H1 (cell line): ENCODE measurements at regions not wholly inside any gene's neighbourhood (a gene's known extent, or its start where the extent isn't known, plus 50 kb on each side); places are given as distances from the start of the nearest gene placed in this dataset.

Source experiments
- CTCF ChIA-PET: fragments of 300-600 bp; sonication (Branson Sonifier 250); formaldehyde crosslinking; loops from one replicate; lab custom pipeline; 2021; ENCODE audit not compliant: partially characterized antibody; lab: Charles Lee
- POLR2A ChIA-PET: fragments of 300-600 bp; sonication (Branson Sonifier 250); formaldehyde crosslinking; loops from one replicate; lab custom pipeline; 2021; ENCODE audit warnings: inconsistent platforms; ENCODE audit not compliant: partially characterized antibody; lab: Charles Lee
- DNase-seq, 2 experiments: peaks; one replicate each; pipeline versions ENCODE4 v3.0.0 to v3.0.0-alpha.2; 2010 to 2022; ENCODE audit warnings: low spot score in 2 of 2, low read depth in 1 of 2, mixed read lengths in 1 of 2
- FAIRE-seq: peaks from 2 replicates; lab custom pipeline; 2011; peaks lifted over from hg19 to GRCh38; lab: Jason Lieb, UNC
- H2AFZ ChIP-seq: 2 replicates; pipeline ENCODE4 v1.8.1; 2012; ENCODE audit warnings: low read length, inconsistent platforms
- H2AK5ac ChIP-seq: 2 replicates; pipeline ENCODE4 v1.6.1; 2013; ENCODE audit warnings: low read depth, low read length
- H2BK120ac ChIP-seq: replicated peaks from 2 replicates; pipeline ENCODE3; 2013; ENCODE audit warnings: low read depth, low read length, inconsistent platforms
- H2BK12ac ChIP-seq: 2 replicates; pipeline ENCODE4 v1.6.1; 2013; ENCODE audit warnings: low read depth, low read length
- H2BK15ac ChIP-seq: 2 replicates; pipeline ENCODE4 v1.6.1; 2013; ENCODE audit warnings: low read length
- H2BK20ac ChIP-seq: 2 replicates; pipeline ENCODE4 v1.6.1; 2013; ENCODE audit warnings: low read length
- H2BK5ac ChIP-seq: 2 replicates; pipeline ENCODE4 v1.6.1; 2013; ENCODE audit warnings: low read depth, low read length
- H3K14ac ChIP-seq: 2 replicates; pipeline ENCODE4 v1.6.1; 2013; ENCODE audit warnings: inconsistent platforms; ENCODE audit not compliant: insufficient read length
- H3K18ac ChIP-seq: 2 replicates; pipeline ENCODE4 v1.6.1; 2013; ENCODE audit warnings: low read length; ENCODE audit errors: extremely low read depth
- H3K23ac ChIP-seq: 2 replicates; pipeline ENCODE4 v1.6.1; 2013; ENCODE audit warnings: inconsistent platforms; ENCODE audit not compliant: insufficient read length
- H3K23me2 ChIP-seq: 2 replicates; pipeline ENCODE4 v1.6.1; 2013; ENCODE audit warnings: low read depth, low read length
- H3K27ac ChIP-seq: 2 replicates; pipeline ENCODE4 v1.6.1; 2011; ENCODE audit warnings: low read depth, low read length, inconsistent platforms
- H3K27me3 ChIP-seq, 4 experiments: replicated peaks in 1 of 4; 1 replicate in 1 of 4; 2 replicates in 3 of 4; pipeline versions ENCODE4 v1.6.1 to v1.8.1; 2011 to 2013; ENCODE audit warnings: low read length in 3 of 4, mild to moderate bottlenecking in 3 of 4, inconsistent platforms in 2 of 4, mixed read lengths in 2 of 4, moderate library complexity in 1 of 4; ENCODE audit not compliant: control insufficient read depth in 3 of 4, insufficient read depth in 3 of 4; ENCODE audit errors: extremely low read depth in 1 of 4
- H3K36me3 ChIP-seq, 4 experiments: 2 replicates each; pipeline versions ENCODE4 v1.6.1 to v1.8.1; 2011 to 2013; ENCODE audit warnings: mild to moderate bottlenecking in 4 of 4, low read length in 3 of 4, moderate library complexity in 2 of 4, control low read depth in 1 of 4, inconsistent platforms in 1 of 4; ENCODE audit not compliant: insufficient read depth in 4 of 4, control insufficient read depth in 2 of 4
- H3K4ac ChIP-seq: replicated peaks from 2 replicates; pipeline ENCODE3; 2013; ENCODE audit warnings: low read length, low read depth, mixed read lengths, inconsistent platforms; ENCODE audit not compliant: insufficient read length
- H3K4me1 ChIP-seq, 4 experiments: replicated peaks in 1 of 4; 1 replicate in 1 of 4; 2 replicates in 3 of 4; pipeline versions ENCODE4 v1.6.1 to v1.8.1; 2011 to 2013; ENCODE audit warnings: low read length in 3 of 4, inconsistent platforms in 2 of 4, mixed read lengths in 1 of 4; ENCODE audit not compliant: insufficient read depth in 4 of 4, control insufficient read depth in 3 of 4
- H3K4me2 ChIP-seq, 2 experiments: 2 replicates each; pipeline versions ENCODE4 v1.6.1 to v1.8.1; 2011 to 2013; ENCODE audit warnings: low read depth in 2 of 2, low read length in 2 of 2, control low read depth in 1 of 2, inconsistent platforms in 1 of 2, mild to moderate bottlenecking in 1 of 2; ENCODE audit not compliant: insufficient read depth in 1 of 2
- H3K4me3 ChIP-seq, 4 experiments: fragments of 200-600, 300-600 bp in 1 of 4; sonication (generic), shearing (Covaris generic), sonication (Bioruptor Twin) in 1 of 4; 2 replicates each; pipeline versions ENCODE4 v1.5.1 to v1.8.1; 2011 to 2016; ENCODE audit warnings: low read length in 4 of 4, low read depth in 3 of 4, control low read depth in 2 of 4, inconsistent platforms in 2 of 4, mild to moderate bottlenecking in 2 of 4, mixed read lengths in 1 of 4, moderate library complexity in 1 of 4; ENCODE audit not compliant: insufficient read depth in 2 of 4; ENCODE audit errors: extremely low read depth in 1 of 4
- H3K56ac ChIP-seq: replicated peaks from 2 replicates; pipeline ENCODE3; 2013; ENCODE audit warnings: low read depth, mild to moderate bottlenecking, mixed read lengths, low read length, inconsistent platforms; ENCODE audit not compliant: insufficient read length
- H3K79me1 ChIP-seq: 2 replicates; pipeline ENCODE4 v1.6.1; 2013; ENCODE audit warnings: low read depth, low read length, control low read depth
- H3K79me2 ChIP-seq, 2 experiments: 2 replicates each; pipeline versions ENCODE4 v1.6.1 to v1.8.1; 2012 to 2013; ENCODE audit warnings: low read length in 2 of 2, mild to moderate bottlenecking in 2 of 2, inconsistent platforms in 1 of 2; ENCODE audit not compliant: insufficient read depth in 2 of 2, control insufficient read depth in 1 of 2
- H3K9ac ChIP-seq, 4 experiments: replicated peaks in 1 of 4; 1 replicate in 1 of 4; 2 replicates in 3 of 4; pipeline versions ENCODE4 v1.6.1 to v1.8.1; 2011 to 2013; ENCODE audit warnings: low read depth in 3 of 4, low read length in 3 of 4, control low read depth in 2 of 4, mild to moderate bottlenecking in 2 of 4, moderate library complexity in 2 of 4, inconsistent platforms in 1 of 4; ENCODE audit errors: extremely low read depth in 1 of 4
- H3K9me3 ChIP-seq, 2 experiments: 2 replicates each; pipeline versions ENCODE4 v1.6.1 to v1.8.1; 2012 to 2013; ENCODE audit warnings: mild to moderate bottlenecking in 2 of 2, moderate library complexity in 2 of 2, control low read depth in 1 of 2, inconsistent platforms in 1 of 2, low read depth in 1 of 2, low read length in 1 of 2, mixed read lengths in 1 of 2; ENCODE audit not compliant: insufficient read depth in 2 of 2
- H4K20me1 ChIP-seq, 2 experiments: replicated peaks in 1 of 2; 2 replicates each; pipeline versions ENCODE3 to v1.8.1; 2011 to 2013; ENCODE audit warnings: inconsistent platforms in 2 of 2, low read length in 2 of 2, mild to moderate bottlenecking in 1 of 2; ENCODE audit not compliant: insufficient read depth in 2 of 2, control insufficient read depth in 1 of 2
- H4K5ac ChIP-seq: 2 replicates; pipeline ENCODE4 v1.6.1; 2013; ENCODE audit warnings: low read length, low read depth, mixed read lengths, inconsistent platforms; ENCODE audit not compliant: insufficient read length
- H4K8ac ChIP-seq: 2 replicates; pipeline ENCODE4 v1.8.0; 2013; ENCODE audit warnings: mild to moderate bottlenecking, moderate library complexity, low read length, inconsistent platforms; ENCODE audit not compliant: insufficient read depth; ENCODE audit errors: extremely low read depth
- H4K91ac ChIP-seq: replicated peaks from 2 replicates; pipeline ENCODE3; 2013; ENCODE audit warnings: low read length, mixed read lengths, inconsistent platforms; ENCODE audit not compliant: insufficient read length
- BRCA1 ChIP-seq: IDR thresholded peaks from 2 replicates; pipeline ENCODE4 v1.6.1; 2012; ENCODE audit warnings: low read depth, low read length, improper control_type of control experiment
- CREB1 ChIP-seq: IDR thresholded peaks from 2 replicates; pipeline ENCODE4 v1.6.1; 2012; ENCODE audit warnings: inconsistent platforms
- CTBP2 ChIP-seq: IDR thresholded peaks from 2 replicates; pipeline ENCODE4 v1.7.0; 2011; ENCODE audit warnings: borderline replicate concordance, mild to moderate bottlenecking, moderate library complexity, mixed read lengths, low read length; ENCODE audit not compliant: insufficient read depth, insufficient read length
- EGR1 ChIP-seq: IDR thresholded peaks from 2 replicates; pipeline ENCODE4 v1.6.1; 2011; ENCODE audit warnings: low read depth, low read length, borderline replicate concordance
- GABPA ChIP-seq: IDR thresholded peaks from 2 replicates; pipeline ENCODE4 v1.6.1; 2011; ENCODE audit warnings: mild to moderate bottlenecking, low read length, moderate library complexity, borderline replicate concordance; ENCODE audit not compliant: insufficient read depth
- HDAC2 ChIP-seq, 2 experiments: fragments of 300-600 bp in 1 of 2; sonication (generic) in 1 of 2; IDR thresholded peaks; 2 replicates each; pipeline ENCODE4 v1.6.1; 2011 to 2012; ENCODE audit warnings: low read depth in 2 of 2, low read length in 2 of 2, mild to moderate bottlenecking in 2 of 2, moderate library complexity in 2 of 2, borderline replicate concordance in 1 of 2, inconsistent platforms in 1 of 2
- JUN ChIP-seq: IDR thresholded peaks from 2 replicates; pipeline ENCODE4 v1.6.1; 2011; ENCODE audit warnings: low read depth, mild to moderate bottlenecking, improper control_type of control experiment, low read length
- KDM4A ChIP-seq: IDR thresholded peaks from one replicate; pipeline ENCODE4 v1.7.1; 2012; ENCODE audit warnings: low read depth, mild to moderate bottlenecking, moderate library complexity, low read length, inconsistent platforms; ENCODE audit not compliant: severe bottlenecking
- POLR2AphosphoS5 ChIP-seq: IDR thresholded peaks from 2 replicates; pipeline ENCODE4 v1.6.1; 2011; ENCODE audit warnings: low read depth, low read length
- RBBP5 ChIP-seq: IDR thresholded peaks from 2 replicates; pipeline ENCODE4 v1.7.1; 2012; ENCODE audit warnings: low read depth, mild to moderate bottlenecking, inconsistent platforms, low read length, moderate library complexity, borderline replicate concordance
- SP4 ChIP-seq: IDR thresholded peaks from 2 replicates; pipeline ENCODE4 v1.6.1; 2012; ENCODE audit warnings: low read length, inconsistent platforms
- SUZ12 ChIP-seq: fragments of 200-600 bp; sonication (generic); IDR thresholded peaks from 2 replicates; pipeline ENCODE4 v1.6.1; 2012; ENCODE audit warnings: mild to moderate bottlenecking, inconsistent platforms, low read length, moderate library complexity, mixed read lengths
- TBP ChIP-seq: IDR thresholded peaks from 2 replicates; pipeline ENCODE4 v1.6.1; 2011; ENCODE audit warnings: low read depth, low read length, improper control_type of control experiment
- YY1 ChIP-seq: IDR thresholded peaks from 2 replicates; pipeline ENCODE4 v1.6.1; 2011; ENCODE audit warnings: low read depth, mild to moderate bottlenecking, low read length
- WGBS, 2 experiments: shearing (Covaris generic) in 1 of 2; methylation state at CpG; one replicate each; pipeline versions ENCODE4 v1.1.6 to v1.1.7; 2013 to 2015; ENCODE audit warnings: low lambda C conversion rate in 2 of 2, mixed read lengths in 2 of 2, inconsistent platforms in 1 of 2, low coverage in 1 of 2, missing lambda C conversion rate in 1 of 2; ENCODE audit not compliant: insufficient replicate concordance in 2 of 2, insufficient coverage in 1 of 2, insufficient read length in 1 of 2; ENCODE audit errors: extremely low coverage in 1 of 2, missing lambda C conversion rate in 1 of 2; 5-methylcytosine and 5-hydroxymethylcytosine counted together

GRCh38 chr19:28443361-28443760 is 769.6 kb downstream of the UQCRFS1 start:
- WGBS, 2 experiments = 80% methylated on average over 9 of the region's 9 CpGs; no CpG with 5 or more reads in 1 of the 2 experiments
- Histone ChIP-seq H3K4ac (no peak overlapping the region), H3K23ac (no peak overlapping the region), H2BK12ac (peak overlapping the region; percentile 69; the same call in 1 of the 2 replicates), H3K18ac (no peak overlapping the region), H3K4me2 (no peak overlapping the region), H3K9ac (no peak overlapping the region), H3K56ac (no peak overlapping the region), H3K9me3 (no peaks in the 10 kb centered on the region), H3K36me3 (no peaks in the 10 kb centered on the region), H3K79me1 (no peaks in the 10 kb centered on the region), H2BK120ac (peak overlapping the region; percentile 24), H2AK5ac (peak overlapping the region; percentile 11; the same call in 1 of the 2 replicates), H3K27ac (no peak overlapping the region), H3K4me1 (peaks cover 3 to 17% (median 8%) of the 10 kb centered on the region in 4 experiments; a peak in 5 of 7 replicates), H3K79me2 (no peaks in the 10 kb centered on the region), H3K23me2 (no peaks in the 10 kb centered on the region), H3K4me3 (no peak overlapping the region), H3K27me3 (no peaks in the 10 kb centered on the region), H3K14ac (no peak overlapping the region), H4K5ac (no peak overlapping the region), H4K20me1 (no peaks in the 10 kb centered on the region), H2BK15ac (peak overlapping the region; percentile 98; the same call in 1 of the 2 replicates), H2BK5ac (0 out of 2 replicates have a peak overlapping the region, but pooled peaks have one; percentile 1), H4K8ac (no peak overlapping the region), H2BK20ac (0 out of 2 replicates have a peak overlapping the region, but pooled peaks have one; percentile 22), H2AFZ (no peak overlapping the region), H4K91ac (peak overlapping the region; percentile 72)
- FAIRE-seq = no peak
- POLR2A ChIA-PET = interaction anchor here (1.0 to 1.6 kb wide), 2 partner anchors 17 to 19 kb away, joined by 3 to 5 read pairs; no protein-coding TSS in a partner anchor
- no peak for DNase-seq
- CTCF ChIA-PET = no interaction called here
- TF ChIP-seq CREB1 = no peak
- no peak for TF ChIP-seq HDAC2 (IDR thresholded peaks at IDR 0.05; ENCODE audit: borderline replicate concordance in 1 of 2, low read depth in 2 of 2, low read length in 2 of 2)
- TF ChIP-seq SUZ12 = no peak
- TF ChIP-seq POLR2AphosphoS5 = no peak
- TF ChIP-seq SP4 = no peak
- no peak for TF ChIP-seq JUN
- no peak for TF ChIP-seq TBP
- no peak for TF ChIP-seq KDM4A
- TF ChIP-seq EGR1 = no peak
- no peak for TF ChIP-seq YY1
- no peak for TF ChIP-seq BRCA1
- TF ChIP-seq GABPA = no peak
- no peak for TF ChIP-seq RBBP5
- TF ChIP-seq CTBP2 = no peak
